MV-4-11 (cell line): ENCODE measurements at regions not wholly inside any gene's neighbourhood (a gene's known extent, or its start where the extent isn't known, plus 50 kb on each side); places are given as distances from the start of the nearest gene placed in this dataset.

Experiments
- DNase-seq: peaks from one replicate; lab custom pipeline; 2025; lab: John Stamatoyannopoulos, UW

- DNase-seq = no peak
Measured at GRCh38 chrX:69226459-69227158, 61.4 kb upstream of the PJA1 start.

- DNase-seq = peak; percentile 14
Measured at GRCh38 chrX:69222103-69223090, 57.1 kb upstream of the PJA1 start.

DNA sequence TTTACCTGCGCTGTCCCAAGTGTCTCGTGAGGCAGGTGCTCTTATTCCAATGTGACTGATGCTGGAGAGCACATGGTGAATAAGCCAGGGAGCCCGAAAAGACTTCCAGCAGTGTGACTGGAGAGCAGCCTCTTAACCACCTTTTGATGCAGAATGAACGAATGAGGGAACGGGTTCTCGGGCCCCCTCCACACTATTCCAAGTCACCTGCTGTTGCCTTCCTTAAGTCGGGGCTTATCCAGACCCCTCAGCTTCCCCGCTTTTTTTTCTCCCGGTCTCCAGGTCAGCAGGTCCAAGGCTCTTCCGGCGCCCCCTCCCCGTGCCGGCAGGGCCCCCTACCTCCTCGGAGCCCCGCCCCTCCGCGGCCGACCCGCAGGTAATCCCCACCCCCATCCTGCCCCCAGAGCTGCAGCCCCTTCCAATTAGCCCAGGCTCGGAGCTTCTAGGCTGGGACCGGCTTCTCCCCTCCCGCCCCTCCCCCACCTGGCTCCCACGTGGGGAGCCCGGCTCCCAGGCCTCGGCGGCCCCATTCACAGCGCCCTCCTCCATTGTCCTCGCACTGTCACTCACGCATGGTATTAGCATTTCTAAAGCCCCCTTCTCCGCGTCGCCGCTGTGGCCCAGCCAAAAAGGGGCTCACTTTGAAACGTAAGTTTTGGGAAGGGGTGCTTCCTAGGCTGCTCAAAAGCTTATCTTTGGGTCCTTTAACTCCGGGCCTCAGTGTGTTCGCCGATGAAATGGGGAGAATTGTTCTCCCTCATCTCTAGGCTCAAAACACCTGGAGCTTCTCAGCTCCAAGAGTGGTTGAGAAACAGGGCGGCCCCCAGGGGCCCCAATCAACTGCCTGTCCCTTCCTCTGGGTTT is 56.2 kb upstream of the PJA1 start:
- DNase-seq = no peak

DNA sequence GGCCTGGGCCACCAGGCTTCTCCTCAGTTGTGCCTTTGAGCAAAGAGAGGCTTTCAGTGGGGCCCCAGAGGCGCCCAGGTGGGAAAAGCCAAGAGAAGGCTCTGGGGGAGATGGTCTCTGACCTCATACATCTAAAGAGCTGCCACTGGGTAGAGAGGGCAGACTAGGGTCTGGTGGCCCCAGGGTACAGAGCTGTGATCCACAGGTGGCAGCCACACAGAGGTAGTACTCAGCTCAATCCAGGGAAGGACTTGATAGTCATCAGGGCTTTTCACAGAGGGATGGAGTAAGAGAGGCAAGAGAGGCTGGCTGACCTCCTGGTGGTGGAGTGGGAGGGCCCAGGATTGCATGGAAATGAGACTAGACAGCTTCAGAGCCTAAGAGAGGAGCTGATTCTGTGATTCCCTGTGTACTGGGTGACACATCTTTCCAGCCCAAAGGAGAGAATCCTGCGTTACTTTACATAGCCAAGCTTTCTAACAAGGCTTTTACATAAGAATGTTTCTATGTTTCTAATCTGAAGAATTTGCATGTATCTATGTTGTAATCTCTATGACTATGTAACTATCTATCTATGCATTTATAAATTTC is 53.2 kb upstream of the PJA1 start:
- no peak for DNase-seq

- DNase-seq = no peak
Measured at GRCh38 chrX:69216911-69217310, 51.7 kb upstream of the PJA1 start.

GRCh38 chrX:69216446-69216845 is 51.2 kb upstream of the PJA1 start:
- DNase-seq = no peak

DNA sequence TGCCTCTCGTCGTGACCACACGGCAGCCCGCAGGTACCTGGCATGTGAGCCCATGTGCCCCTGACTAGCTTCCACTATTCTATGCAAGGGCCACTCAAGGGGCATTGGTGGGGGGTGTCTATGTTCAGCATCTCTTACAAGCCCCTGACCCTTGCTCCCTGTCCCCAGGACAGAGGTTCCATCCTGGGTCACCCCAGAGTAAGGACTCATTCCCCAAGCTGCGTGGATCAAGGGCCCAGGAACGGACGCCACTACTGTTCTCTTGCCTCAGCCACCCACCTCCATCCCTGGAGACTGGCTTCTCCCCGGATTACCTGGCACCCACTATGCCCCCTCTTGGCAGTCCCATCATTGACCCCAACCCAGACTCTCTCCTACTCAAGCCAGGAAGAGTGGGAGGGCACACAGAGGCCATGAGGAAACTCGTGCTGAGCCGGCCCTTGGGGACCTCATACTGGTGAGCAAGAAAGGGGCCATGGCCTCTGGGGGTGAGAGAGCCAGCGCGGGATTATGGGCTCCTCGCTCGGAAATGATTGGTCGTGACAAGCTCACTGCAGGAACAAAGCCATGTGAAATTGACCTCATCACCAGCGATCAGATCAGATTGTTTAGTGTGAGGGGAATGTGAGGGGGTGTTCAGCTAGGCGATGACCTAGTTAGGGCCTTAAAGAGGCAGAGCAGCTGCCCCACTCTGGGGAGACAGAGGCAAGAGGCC is 50.1 kb upstream of the PJA1 start:
- DNase-seq = no peak
